Kasumi-1 (cell line): ENCODE measurements at regions not wholly inside any gene's neighbourhood (a gene's known extent, or its start where the extent isn't known, plus 50 kb on each side); places are given as distances from the start of the nearest gene placed in this dataset.
A peak's percentile ranks its signal among the peaks of the same experiment; 100 is the strongest.
"Not testable (repeated sequence)": the region's sequence is repeated elsewhere in the genome, so short reads cannot be mapped to it uniquely, and the experiment has no call there.

ENCODE experiments used
- DNase-seq, 2 experiments: peaks; one replicate each; lab custom pipeline; 2025; lab: John Stamatoyannopoulos, UW

GRCh38 chr18:25561918-25562317 is 210.0 kb upstream of the ZNF521 start:
- peak; percentile 35 to 43 for DNase-seq

DNA sequence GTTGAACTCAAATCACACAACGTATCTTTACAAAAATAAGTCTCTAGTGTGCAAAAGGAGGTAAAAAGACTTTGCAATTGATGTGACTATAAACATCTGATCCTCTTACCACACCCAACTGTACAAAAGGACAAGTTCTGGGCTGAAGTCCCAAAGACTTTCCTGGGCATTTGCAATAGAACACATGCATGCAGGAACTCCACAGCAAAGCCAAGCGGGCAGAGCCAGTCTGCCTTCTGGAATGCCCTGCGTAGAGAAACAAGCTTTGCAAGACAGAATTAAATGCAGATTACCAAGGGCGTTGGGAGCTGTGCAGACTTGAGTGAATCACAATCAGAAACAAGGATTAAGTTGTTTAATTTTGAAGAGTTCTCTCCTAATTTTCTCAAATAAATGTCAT is 208.4 kb upstream of the ZNF521 start:
- no peak for DNase-seq

DNA sequence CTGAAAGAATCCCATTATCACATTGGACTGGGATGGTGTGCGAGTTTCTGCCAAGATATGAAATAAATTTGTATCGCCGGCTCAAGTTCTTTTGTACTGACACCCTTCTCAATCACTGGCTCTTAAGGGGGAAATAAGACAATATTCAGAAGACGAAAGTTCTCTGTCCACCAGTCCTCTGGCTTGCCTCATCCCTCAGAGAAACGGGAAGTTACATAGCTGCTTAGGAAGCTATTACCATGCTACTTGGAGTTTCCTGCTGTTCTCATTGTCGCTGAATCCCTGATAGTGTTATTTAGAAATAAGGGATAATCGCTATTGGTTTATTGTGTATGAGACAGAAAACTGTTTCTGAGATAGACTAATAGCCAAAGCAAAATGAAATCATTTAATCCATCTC is 205.0 kb upstream of the ZNF521 start:
- peak; percentile 28 to 29 for DNase-seq

DNA sequence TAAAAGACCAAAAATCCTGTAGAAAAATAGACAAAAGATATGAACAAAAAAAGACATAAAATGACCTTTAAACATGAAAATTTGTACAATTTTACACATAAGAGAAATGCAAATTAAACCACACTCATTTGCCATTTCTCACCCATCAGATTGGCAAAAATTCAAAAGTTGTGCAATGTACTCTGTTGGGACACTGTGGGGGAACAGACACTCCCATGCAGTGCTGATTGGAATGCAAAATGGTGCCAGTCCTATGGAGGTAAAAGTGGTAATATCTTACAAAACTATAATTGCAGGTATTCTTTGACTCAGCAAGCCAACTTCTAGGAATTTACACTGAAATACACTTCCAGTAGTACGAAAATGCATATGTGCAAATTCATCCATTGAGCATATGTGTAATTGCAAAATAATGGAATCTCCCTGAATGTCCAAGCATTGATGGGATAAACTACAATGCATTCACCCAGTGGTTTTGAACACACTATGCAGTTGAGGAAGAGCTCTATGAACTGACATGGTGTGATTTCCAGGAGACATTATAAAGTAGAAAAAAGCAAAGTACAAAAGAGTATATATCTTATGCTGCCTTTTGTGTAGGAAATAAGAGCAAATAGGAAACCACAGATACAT is 201.8 kb upstream of the ZNF521 start:
- DNase-seq: no peak

- DNase-seq: peak; percentile 45 to 50
These were observed 192.8 kb upstream of the ZNF521 start for GRCh38 chr18:25544546-25545287.

GRCh38 chr18:25538175-25538922 is 186.4 kb upstream of the ZNF521 start:
- no peak for DNase-seq

DNA sequence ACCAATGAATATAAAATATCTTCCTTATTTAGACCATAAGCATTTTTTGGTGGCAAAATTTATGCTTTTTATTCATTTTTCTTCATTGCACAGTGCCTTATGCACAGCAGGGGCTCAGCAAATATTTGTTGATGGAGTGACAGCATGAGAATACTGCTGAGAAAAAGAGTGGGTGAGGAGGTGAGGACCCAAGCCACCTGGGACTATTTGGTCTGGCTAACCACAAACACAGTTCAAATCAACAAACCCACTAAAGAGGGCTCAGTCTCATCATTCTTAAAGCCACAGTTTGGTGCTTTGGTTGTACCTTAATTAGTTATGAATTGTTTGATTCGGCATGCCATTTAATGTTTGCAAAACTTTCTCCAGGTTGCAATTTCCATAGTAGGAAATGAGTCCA is 183.5 kb upstream of the ZNF521 start:
- DNase-seq: no peak

DNA sequence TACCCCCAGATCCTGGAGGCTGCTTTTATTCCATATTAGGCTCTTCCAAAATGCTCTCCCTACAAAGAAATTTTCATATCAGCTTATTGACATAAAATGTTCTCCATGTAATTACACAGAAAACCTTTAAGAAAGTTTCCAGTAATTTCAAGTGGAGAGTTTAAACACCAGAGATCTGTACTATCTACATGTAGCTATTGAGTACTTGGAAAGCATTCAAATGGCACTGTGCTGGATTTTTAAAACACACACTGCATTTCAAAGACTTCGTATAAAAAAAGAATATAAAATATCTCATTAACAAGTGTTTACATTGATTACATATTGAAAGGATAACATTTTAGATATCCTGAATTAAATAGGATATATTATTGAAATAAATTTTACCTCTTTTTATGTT is 182.4 kb upstream of the ZNF521 start:
- no peak for DNase-seq

DNA sequence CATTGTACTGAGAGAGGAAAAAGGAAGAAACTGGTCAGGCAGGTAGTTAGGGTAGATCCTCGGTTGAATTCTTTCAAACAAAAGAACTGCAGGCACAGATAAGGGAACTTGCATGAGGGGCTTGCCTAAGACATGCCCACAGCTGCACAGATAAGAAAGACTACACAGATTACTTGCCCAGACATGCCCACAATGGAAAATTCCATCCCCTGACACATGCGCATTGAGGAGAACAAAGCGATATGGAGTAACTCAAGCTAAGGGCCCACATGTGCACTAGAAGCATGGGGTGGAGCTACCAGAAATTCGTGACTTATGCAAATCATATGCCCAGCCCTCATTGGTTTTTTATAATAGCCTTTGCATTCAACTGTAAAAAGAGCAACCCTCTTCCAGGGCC is 181.3 kb upstream of the ZNF521 start:
- no peak for DNase-seq

DNA sequence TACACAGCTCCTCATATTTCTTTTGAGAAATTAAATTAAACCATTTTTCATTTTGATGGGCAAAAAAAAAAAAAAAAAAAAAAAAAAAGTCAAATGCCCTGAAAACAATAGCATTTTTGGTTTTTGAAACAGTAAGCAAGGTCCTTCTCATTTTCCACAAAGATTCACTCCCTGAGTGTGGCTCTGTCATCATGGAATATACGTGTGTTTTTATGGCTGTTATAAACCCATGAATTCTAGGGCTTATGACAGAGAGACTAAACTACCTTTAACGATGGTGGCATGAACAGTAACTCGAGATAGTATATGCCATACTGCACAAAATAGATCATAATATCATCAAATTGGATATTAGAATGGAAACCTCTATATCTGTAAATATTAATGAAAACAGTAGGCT is 179.2 kb upstream of the ZNF521 start:
- DNase-seq: no peak

GRCh38 chr18:25525789-25526188 is 173.8 kb upstream of the ZNF521 start:
- not testable (repeated sequence) for DNase-seq

DNA sequence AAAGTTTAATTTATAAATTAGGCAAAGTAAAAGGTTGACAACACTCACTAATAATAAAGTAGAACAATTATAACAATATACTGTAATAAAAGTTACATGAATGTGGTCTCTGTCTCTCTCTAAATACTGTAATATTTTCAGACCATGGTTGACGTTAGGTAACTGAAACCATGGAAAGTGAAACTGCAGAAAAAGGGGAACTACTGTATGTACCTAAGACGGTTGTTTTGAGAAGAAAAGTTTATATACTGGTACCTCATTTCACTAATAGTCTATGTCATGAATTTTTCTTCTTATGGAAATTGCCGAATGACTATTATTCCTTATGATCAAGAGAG is 166.7 kb upstream of the ZNF521 start:
- DNase-seq: peak; percentile 12 to 38

DNA sequence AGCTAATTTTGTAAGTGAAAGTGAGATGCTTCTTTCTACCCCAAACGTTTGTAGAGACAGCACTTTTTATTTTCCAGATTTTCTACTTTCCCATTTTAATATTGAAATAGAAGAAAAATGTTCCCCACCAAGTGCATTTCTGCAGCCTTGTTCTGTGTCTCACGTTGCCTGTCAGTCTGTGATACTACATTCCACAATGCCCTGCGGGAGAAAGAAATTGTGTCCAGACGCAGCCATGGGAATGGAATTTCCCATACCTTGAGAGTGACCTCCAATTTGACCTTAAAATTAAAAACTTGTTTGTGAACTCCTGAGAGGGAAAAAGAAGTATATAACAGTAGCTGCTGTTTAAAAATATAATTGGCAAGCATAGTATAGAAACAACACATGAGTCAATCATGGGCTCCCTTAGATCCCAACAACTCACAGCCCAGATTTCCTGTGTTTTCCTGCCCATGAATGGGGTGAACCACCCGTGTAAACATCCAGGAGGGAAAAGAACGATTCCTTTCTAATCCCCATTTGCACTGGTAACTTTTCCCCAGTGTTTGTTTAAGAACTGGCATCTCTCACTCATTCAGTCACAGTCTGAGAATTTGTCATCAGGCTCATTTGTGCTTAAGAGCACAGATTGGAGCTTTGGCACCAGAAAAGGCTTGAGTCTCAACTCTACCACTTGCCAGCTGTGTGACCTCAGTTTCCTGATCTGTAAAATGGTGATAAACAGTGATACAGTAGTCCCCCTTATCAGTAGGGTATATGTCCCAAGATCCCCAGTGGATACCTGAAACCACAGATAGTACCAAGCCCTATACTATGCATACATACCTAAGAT is 166.1 kb upstream of the ZNF521 start:
- DNase-seq: no peak

GRCh38 chr18:25516747-25517498 is 165.0 kb upstream of the ZNF521 start:
- no peak for DNase-seq

- no peak for DNase-seq
These were observed 164.2 kb upstream of the ZNF521 start for GRCh38 chr18:25516121-25516520.

- DNase-seq: no peak
These were observed 158.1 kb upstream of the ZNF521 start for GRCh38 chr18:25510096-25510495.

- DNase-seq: no peak
These were observed 151.7 kb upstream of the ZNF521 start for GRCh38 chr18:25503567-25504081.

DNA sequence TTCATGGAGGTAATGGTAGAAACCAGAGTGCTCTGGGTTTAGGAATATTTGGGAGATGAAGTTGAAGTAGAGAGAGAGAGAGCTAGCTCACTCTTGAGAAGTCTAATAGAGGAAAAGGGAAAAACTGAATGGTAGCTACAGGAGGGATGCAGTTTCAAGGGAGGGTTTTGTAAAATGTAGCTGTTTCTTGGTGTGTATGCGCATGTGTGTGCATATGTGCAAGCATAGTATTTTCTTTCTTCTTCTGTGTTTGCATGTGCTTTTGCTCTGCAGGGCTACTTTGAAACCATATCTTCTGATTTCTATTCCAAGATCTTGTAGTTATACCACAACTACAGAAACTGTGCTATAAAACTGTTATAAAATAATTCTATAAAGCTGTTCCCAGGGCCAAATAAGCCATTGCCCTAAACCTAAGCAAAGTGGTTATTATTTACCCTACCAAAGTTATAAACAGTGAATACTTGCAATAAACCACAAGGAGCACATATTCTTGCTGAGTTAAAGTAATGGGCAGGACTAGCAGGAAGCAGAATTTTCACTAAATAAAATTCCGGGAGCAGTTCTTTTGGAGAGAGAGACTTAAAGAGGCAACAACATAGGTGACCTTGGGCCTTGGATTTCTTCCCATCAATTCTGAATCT is 145.3 kb upstream of the ZNF521 start:
- DNase-seq: no peak

- DNase-seq: no peak
These were observed 144.6 kb upstream of the ZNF521 start for GRCh38 chr18:25496544-25496943.

- no peak for DNase-seq
These were observed 143.6 kb upstream of the ZNF521 start for GRCh38 chr18:25495606-25496005.

DNA sequence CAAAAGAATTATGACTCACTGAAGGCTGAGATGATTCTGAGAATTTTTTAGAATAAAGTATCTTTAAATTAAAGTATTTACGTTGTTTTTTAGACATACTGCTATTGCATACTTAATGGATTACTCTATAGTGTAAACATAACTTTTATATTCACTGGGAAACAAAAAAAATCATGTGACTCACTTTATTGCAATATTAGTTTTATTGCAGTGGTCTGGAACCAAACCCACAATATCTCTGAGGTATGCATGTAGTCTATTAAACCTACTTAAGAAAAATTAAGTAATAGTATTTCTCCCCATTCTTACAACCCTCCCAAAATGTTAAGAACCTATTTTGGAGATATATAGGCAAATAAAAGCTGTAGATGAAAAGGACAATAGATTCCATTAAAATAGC is 142.9 kb upstream of the ZNF521 start:
- no peak for DNase-seq
